ENCODE measurements at regions not wholly inside any gene's neighbourhood (a gene's known extent, or its start where the extent isn't known, plus 50 kb on each side); places are given as distances from the start of the nearest gene placed in this dataset.
"Not testable (repeated sequence)": the region's sequence is repeated elsewhere in the genome, so short reads cannot be mapped to it uniquely, and the experiment has no call there.

- H3K27ac ChIP-seq (ENCODE audit: low read length), result no peak overlapping the region
- no peaks in the 10 kb centered on the region for H3K9me2 ChIP-seq (ENCODE audit: insufficient read depth, low read length)
These were observed 81.4 kb upstream of the ZNF678 start for GRCh38 chr1:227482023-227482299.

GRCh38 chr1:227474072-227474471 lies 89.3 kb upstream of the ZNF678 start:
- not testable (repeated sequence) for H2AFZ ChIP-seq (ENCODE audit: low read depth, low read length); H3K4me2 ChIP-seq (ENCODE audit: low read length); H3K9me3 ChIP-seq (ENCODE audit: low read length)

More at GRCh38 chr1:227482023-227482299, 81.4 kb upstream of the ZNF678 start:
- Histone ChIP-seq H4K20me1 (ENCODE audit: insufficient read depth) (no peaks in the 10 kb centered on the region), H3K9ac (ENCODE audit: low read length) (no peak overlapping the region), H2AFZ (ENCODE audit: low read depth, low read length) (no peak overlapping the region), H3K36me3 (ENCODE audit: insufficient read depth, low read length) (no peaks in the 10 kb centered on the region), H3K4me3 (ENCODE audit: low read length) (no peak overlapping the region), H3K4me2 (ENCODE audit: low read length) (no peak overlapping the region), H3K79me2 (replicated peaks; ENCODE audit: insufficient read depth, low read length) (no peaks in the 10 kb centered on the region), H3K9me3 (ENCODE audit: low read length) (no peaks in the 10 kb centered on the region), H3F3A (ENCODE audit: insufficient read depth, low read length, poor library complexity, severe bottlenecking) (no peaks in the 10 kb centered on the region), H3K27me3 (ENCODE audit: insufficient read depth, low read depth, low read length) (no peaks in the 10 kb centered on the region)
- TF ChIP-seq MXI1 (conservative IDR thresholded peaks at IDR 0.05; ENCODE audit: poor library complexity, severe bottlenecking) (no peak), CTCF (IDR thresholded peaks at IDR 0.05; ENCODE audit: poor library complexity, severe bottlenecking) (no peak), RAD21 (conservative IDR thresholded peaks at IDR 0.05) (no peak), REST (IDR thresholded peaks at IDR 0.05; ENCODE audit: borderline replicate concordance) (no peak), SMC3 (conservative IDR thresholded peaks at IDR 0.05; ENCODE audit: poor library complexity) (no peak), EP300 (conservative IDR thresholded peaks at IDR 0.05; ENCODE audit: poor library complexity, severe bottlenecking) (no peak), EZH2 (IDR thresholded peaks at IDR 0.05; ENCODE audit: borderline replicate concordance, insufficient read depth, low read length, poor library complexity, severe bottlenecking) (no peak), TAF1 (IDR thresholded peaks at IDR 0.05; ENCODE audit: low read depth) (no peak), POLR2AphosphoS5 (IDR thresholded peaks at IDR 0.05) (no peak)

GRCh38 chr1:227472772-227473171 lies 90.6 kb upstream of the ZNF678 start:
- H3K79me2 ChIP-seq (replicated peaks; ENCODE audit: insufficient read depth, low read length), result no peaks in the 10 kb centered on the region
- no peak overlapping the region for H3K4me2 ChIP-seq (ENCODE audit: low read length)
- H3K9me3 ChIP-seq (ENCODE audit: low read length), result no peaks in the 10 kb centered on the region
- no peaks in the 10 kb centered on the region for H3F3A ChIP-seq (ENCODE audit: insufficient read depth, low read length, poor library complexity, severe bottlenecking)
- no peaks in the 10 kb centered on the region for H3K27me3 ChIP-seq (ENCODE audit: insufficient read depth, low read depth, low read length)
- H3K9me2 ChIP-seq (ENCODE audit: insufficient read depth, low read length), result no peaks in the 10 kb centered on the region
- no peak overlapping the region for H2AFZ ChIP-seq (ENCODE audit: low read depth, low read length)
- no peaks in the 10 kb centered on the region for H4K20me1 ChIP-seq (ENCODE audit: insufficient read depth)
- no peak overlapping the region for H3K4me3 ChIP-seq (ENCODE audit: low read length)
- no peaks in the 10 kb centered on the region for H3K36me3 ChIP-seq (ENCODE audit: insufficient read depth, low read length)
- no peak overlapping the region for H3K9ac ChIP-seq (ENCODE audit: low read length)
- H3K27ac ChIP-seq (ENCODE audit: low read length), result no peak overlapping the region
- TF ChIP-seq REST (IDR thresholded peaks at IDR 0.05; ENCODE audit: borderline replicate concordance), result no peak

More at GRCh38 chr1:227474072-227474471, 89.3 kb upstream of the ZNF678 start:
- H3K27me3 ChIP-seq (ENCODE audit: insufficient read depth, low read depth, low read length); H3K79me2 ChIP-seq (replicated peaks; ENCODE audit: insufficient read depth, low read length); H3K9ac ChIP-seq (ENCODE audit: low read length); H3K27ac ChIP-seq (ENCODE audit: low read length); H3K9me2 ChIP-seq (ENCODE audit: insufficient read depth, low read length); H3K4me3 ChIP-seq (ENCODE audit: low read length); H3K36me3 ChIP-seq (ENCODE audit: insufficient read depth, low read length); H3F3A ChIP-seq (ENCODE audit: insufficient read depth, low read length, poor library complexity, severe bottlenecking); H4K20me1 ChIP-seq (ENCODE audit: insufficient read depth): not testable (repeated sequence)

All from neural cell (in vitro differentiated cells).